Activated CD4-positive, alpha-beta T cell treated with anti-CD3 and anti-CD28 coated beads, Interleukin-2, amount 50 U/mL, for 48 hours (primary cell): ENCODE measurements at regions not wholly inside any gene's neighbourhood (a gene's known extent, or its start where the extent isn't known, plus 50 kb on each side); places are given as distances from the start of the nearest gene placed in this dataset.
"Not testable (repeated sequence)": the region's sequence is repeated elsewhere in the genome, so short reads cannot be mapped to it uniquely, and the experiment has no call there.

Source experiments
- DNase-seq, 2 experiments: peaks; one replicate each; pipeline ENCODE4 v3.0.0-alpha.2; 2020

GRCh38 chr13:50731400-50731799 is 112.1 kb downstream of the DLEU7 start:
- no peak for DNase-seq

GRCh38 chr13:50732712-50733111 is 110.8 kb downstream of the DLEU7 start:
- no peak for DNase-seq

DNA sequence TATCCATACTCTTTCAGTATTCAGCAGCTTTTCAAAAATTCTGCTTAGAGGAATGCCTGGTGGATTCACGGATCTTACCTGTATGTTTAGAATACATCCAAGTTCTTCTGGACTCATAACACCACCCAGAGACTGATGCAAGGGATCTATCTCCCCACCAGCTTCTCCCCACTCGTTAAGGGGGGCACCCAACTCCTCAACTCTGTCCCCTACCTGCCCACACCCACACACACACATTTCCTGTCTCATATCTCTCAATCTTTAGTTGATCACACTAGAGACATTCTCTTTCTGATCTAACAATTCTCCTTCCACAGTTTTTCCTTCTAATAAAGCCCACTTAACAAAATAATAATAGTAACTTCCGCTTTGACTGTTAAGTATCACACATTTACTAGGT is 110.1 kb downstream of the DLEU7 start:
- no peak for DNase-seq

DNA sequence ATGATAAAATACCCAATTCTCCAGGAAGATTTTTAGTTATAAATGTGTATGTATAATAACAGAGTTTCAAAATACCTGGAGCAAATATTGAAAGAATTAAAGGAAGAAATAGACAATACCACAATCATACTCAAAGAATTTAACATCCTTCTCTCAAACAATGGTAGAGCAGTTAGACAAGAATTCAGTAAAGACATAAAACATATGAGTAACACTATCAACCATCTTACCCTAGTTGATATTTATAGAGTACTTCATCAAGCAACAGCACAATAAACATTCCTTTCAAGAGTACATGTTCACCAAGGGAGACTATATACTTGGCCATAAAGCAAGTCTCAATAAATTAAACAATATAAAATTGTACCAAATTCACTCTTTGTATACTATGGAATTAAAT is 108.4 kb downstream of the DLEU7 start:
- no peak for DNase-seq

GRCh38 chr13:50740052-50740741 is 103.3 kb downstream of the DLEU7 start:
- DNase-seq, result no peak

- no peak for DNase-seq
Observed at GRCh38 chr13:50742353-50742752, 101.1 kb downstream of the DLEU7 start.

- DNase-seq, result no peak
Observed at GRCh38 chr13:50742968-50743367, 100.5 kb downstream of the DLEU7 start.

- DNase-seq, result no peak
Observed at GRCh38 chr13:50744116-50744660, 99.3 kb downstream of the DLEU7 start.

GRCh38 chr13:50745542-50746115 is 97.9 kb downstream of the DLEU7 start:
- DNase-seq, result no peak

DNA sequence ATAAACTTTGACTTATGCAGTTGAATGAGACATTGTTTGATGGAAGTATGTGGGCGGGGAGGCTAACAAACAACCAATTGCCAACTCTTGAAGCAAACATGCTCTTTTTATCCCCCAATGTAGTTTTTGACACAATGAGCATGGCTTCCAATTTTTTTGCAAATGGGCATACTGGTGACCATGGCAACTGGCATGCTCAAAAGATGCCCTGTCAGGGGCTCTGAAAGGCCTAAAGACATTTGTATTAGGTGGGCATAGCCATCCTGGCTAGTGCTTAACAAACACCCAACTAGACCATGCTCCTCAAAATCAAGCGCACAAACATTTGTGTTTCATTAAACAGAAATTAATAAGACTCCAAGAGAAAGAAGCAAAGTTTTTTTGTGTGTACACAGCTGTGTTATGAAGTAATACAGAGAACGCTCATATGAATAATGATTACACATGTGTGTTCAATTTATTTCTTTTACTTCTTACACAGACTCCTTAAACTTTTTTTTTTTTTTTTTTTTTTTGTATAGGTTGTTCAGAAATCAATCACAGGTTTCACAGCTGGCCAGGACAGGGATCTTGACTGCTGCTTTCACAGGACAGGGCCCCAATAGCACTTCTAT is 95.6 kb downstream of the DLEU7 start:
- DNase-seq, result no peak

GRCh38 chr13:50753221-50753620 is 90.3 kb downstream of the DLEU7 start:
- not testable (repeated sequence) for DNase-seq

- not testable (repeated sequence) for DNase-seq
Observed at GRCh38 chr13:50755862-50756685, 87.4 kb downstream of the DLEU7 start.

DNA sequence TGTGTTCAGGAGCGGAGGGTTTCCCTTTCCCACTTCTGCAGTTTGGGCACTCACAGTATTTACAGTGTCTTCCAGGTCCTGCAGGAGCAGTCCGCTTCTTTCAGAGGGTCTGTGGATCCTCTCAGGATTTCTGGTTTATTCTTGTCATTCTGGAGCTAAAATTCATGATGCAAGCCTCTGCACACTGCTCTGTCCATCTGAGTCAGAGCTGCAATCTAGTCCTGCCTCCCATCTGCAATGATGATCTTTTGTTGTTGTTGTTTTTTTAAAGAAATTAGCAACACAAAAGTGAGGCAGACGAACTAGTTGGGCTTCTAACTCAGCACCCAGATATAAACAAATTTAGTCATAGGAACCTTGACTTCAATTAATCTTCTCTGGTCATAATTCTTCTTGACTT is 86.5 kb downstream of the DLEU7 start:
- no peak for DNase-seq

GRCh38 chr13:50758796-50759195 is 84.7 kb downstream of the DLEU7 start:
- no peak for DNase-seq

DNA sequence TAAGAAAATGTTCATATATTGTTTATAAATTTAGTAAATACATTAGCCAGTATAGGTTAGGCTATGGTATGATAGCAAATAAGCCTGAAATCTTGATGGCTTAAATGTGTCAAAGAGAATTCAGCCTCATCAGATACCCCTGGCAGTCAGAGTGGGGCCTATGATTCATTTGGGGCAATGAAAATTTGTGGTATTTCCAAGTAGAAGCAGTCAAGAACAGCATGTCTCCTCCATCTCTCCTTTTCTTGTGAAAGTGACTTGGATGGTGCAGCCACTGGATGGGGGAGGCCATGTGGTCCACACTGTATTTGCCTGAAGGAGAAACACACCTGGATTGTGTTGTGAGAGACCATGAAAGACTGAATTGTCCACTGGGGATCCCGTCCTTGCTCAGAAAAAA is 82.7 kb downstream of the DLEU7 start:
- no peak for DNase-seq

DNA sequence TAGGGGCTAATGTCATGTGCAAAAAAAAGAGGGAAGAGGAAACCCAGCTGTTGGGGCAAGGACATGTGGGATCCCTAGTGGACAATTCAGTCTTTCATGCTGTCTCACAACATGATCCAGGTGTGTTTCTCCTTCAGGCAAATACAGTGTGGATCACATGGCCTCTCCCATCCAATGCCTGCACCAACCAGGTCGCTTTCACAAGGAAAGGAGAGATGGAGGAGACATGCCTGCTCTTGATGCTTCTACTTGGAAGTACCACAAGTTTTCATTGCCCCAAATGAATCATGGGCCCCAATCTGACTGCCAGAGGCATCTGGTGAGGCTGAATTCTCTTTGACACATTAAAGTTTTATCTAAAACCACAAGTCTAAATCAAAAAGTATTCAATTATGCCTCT is 82.1 kb downstream of the DLEU7 start:
- DNase-seq, result no peak

GRCh38 chr13:50762969-50763567 is 80.4 kb downstream of the DLEU7 start:
- DNase-seq, result no peak

- no peak for DNase-seq
Observed at GRCh38 chr13:50766013-50766412, 77.5 kb downstream of the DLEU7 start.

GRCh38 chr13:50766695-50767094 is 76.8 kb downstream of the DLEU7 start:
- DNase-seq, result no peak

DNA sequence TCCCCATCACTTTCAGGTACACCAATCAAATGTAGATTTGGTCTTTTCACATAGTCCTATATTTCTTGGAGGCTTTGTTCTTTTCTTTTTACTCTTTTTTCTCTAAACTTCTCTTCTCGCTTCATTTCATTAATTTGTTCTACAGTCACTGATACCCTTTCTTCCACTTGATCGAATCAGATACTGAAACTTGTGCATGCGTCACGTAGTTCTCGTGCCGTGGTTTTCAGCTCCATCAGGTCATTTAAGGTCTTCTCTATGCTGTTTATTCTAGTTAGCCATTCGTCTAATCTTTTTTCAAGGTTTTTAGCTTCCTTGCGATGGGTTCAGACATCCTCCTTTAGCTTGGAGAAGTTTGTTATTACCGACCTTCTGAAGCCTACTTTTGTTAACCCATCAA is 70.6 kb downstream of the DLEU7 start:
- not testable (repeated sequence) for DNase-seq
